DND-41 (cell line): ENCODE measurements at regions not wholly inside any gene's neighbourhood (a gene's known extent, or its start where the extent isn't known, plus 50 kb on each side); places are given as distances from the start of the nearest gene placed in this dataset.

Experiments used
- EZH2 ChIP-seq: IDR thresholded peaks from 3 replicates; pipeline ENCODE4 v1.6.1; 2012; ENCODE audit warnings: borderline replicate concordance, low read depth, mild to moderate bottlenecking, moderate library complexity, low read length, inconsistent platforms; ENCODE audit not compliant: severe bottlenecking
- TF ChIP-seq, protein P1 (sequence below): IDR thresholded peaks from 2 replicates; pipeline ENCODE4 v1.5.1; 2012; ENCODE audit warnings: borderline replicate concordance, low read length, moderate library complexity, mild to moderate bottlenecking; ENCODE audit not compliant: poor library complexity, severe bottlenecking; ENCODE audit errors: extremely low read depth

- TF ChIP-seq, protein P1, sequence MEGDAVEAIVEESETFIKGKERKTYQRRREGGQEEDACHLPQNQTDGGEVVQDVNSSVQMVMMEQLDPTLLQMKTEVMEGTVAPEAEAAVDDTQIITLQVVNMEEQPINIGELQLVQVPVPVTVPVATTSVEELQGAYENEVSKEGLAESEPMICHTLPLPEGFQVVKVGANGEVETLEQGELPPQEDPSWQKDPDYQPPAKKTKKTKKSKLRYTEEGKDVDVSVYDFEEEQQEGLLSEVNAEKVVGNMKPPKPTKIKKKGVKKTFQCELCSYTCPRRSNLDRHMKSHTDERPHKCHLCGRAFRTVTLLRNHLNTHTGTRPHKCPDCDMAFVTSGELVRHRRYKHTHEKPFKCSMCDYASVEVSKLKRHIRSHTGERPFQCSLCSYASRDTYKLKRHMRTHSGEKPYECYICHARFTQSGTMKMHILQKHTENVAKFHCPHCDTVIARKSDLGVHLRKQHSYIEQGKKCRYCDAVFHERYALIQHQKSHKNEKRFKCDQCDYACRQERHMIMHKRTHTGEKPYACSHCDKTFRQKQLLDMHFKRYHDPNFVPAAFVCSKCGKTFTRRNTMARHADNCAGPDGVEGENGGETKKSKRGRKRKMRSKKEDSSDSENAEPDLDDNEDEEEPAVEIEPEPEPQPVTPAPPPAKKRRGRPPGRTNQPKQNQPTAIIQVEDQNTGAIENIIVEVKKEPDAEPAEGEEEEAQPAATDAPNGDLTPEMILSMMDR = no peak
- TF ChIP-seq EZH2 = no peak
Observed at GRCh38 chr1:201650623-201650933, 111.7 kb downstream of the NAV1 start.
